Breast epithelium (tissue), 4 donors: ENCODE measurements at regions not wholly inside any gene's neighbourhood (a gene's known extent, or its start where the extent isn't known, plus 50 kb on each side); places are given as distances from the start of the nearest gene placed in this dataset.

ENCODE experiments used
- DNase-seq, 2 donors: peaks; one replicate each; pipeline ENCODE4 v3.0.0-alpha.2; 2019; ENCODE audit warnings: low spot score in 2 of 2
- H3K27ac ChIP-seq, 2 donors: fragments of 200-600 bp; sonication (generic) in 1 of 2; one replicate each; pipeline ENCODE4 v1.5.1; 2016 to 2019; ENCODE audit warnings: mild to moderate bottlenecking in 1 of 2
- H3K27me3 ChIP-seq, 2 donors: fragments of 200-600 bp; sonication (generic) in 1 of 2; one replicate each; pipeline versions ENCODE4 v1.5.1 to v1.6.0; 2017 to 2019; ENCODE audit warnings: control low read depth in 1 of 2, mild to moderate bottlenecking in 1 of 2
- H3K36me3 ChIP-seq: fragments of 200-600 bp; one replicate; pipeline ENCODE4 v1.5.1; 2019
- H3K4me1 ChIP-seq, 2 donors: fragments of 200-600 bp; sonication (generic); one replicate each; pipeline ENCODE4 v1.5.1; 2016 to 2019; ENCODE audit warnings: control low read depth in 1 of 2
- H3K4me3 ChIP-seq, 3 donors: fragments of 200-600 bp; sonication (generic); 1 replicate in 2 of 3; 2 replicates in 1 of 3; pipeline ENCODE4 v1.5.1; 2016 to 2019; ENCODE audit warnings: mild to moderate bottlenecking in 3 of 3, moderate library complexity in 2 of 3
- H3K9me3 ChIP-seq, 2 donors: fragments of 200-600 bp; sonication (generic) in 1 of 2; one replicate each; pipeline ENCODE4 v1.5.1; 2016 to 2019; ENCODE audit warnings: control low read depth in 1 of 2
- POLR2A ChIP-seq: fragments of 450-650 bp; IDR thresholded peaks from one replicate; pipeline ENCODE4 v1.6.1; 2016; ENCODE audit warnings: antibody characterized with exemption, mild to moderate bottlenecking, moderate library complexity
- POLR2AphosphoS5 ChIP-seq, 3 donors: sonication (generic); formaldehyde crosslinking; IDR thresholded peaks; one replicate each; pipeline ENCODE4 v1.6.1; 2017; ENCODE audit warnings: antibody characterized with exemption in 3 of 3
- intact Hi-C: fragments of 100-400 bp; cut with DNase I; formaldehyde crosslinking; loops from one replicate; pipeline ENCODE4 v1.15.1; 2023; ENCODE audit warnings: low total_unique reads
- TF ChIP-seq, protein P1 (sequence below), 3 donors: fragments of 450-650 bp; IDR thresholded peaks; one replicate each; pipeline ENCODE4 v1.5.1; 2016 to 2017; ENCODE audit warnings: antibody characterized with exemption in 3 of 3, mild to moderate bottlenecking in 3 of 3, moderate library complexity in 3 of 3

DNA sequence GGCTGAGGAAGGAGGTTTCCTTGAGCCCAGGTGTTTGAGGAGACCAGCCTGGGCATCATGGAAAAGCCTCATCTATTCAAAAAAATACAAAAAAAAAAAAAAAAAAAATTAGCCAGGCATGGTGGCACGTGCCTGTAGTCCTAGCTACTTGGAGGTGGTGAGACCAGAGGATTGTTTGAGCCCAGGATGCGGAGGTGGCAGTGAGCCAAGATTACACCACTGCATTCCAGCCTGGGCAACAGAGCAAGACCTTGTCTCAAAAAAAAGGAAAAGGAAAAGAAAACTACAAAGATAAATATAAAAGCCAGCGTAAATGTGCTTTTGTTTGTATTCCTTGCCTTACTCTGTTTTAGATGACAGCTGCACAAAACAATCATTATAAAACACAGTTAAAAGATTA is 2249.2 kb upstream of the C9orf72 start:
- H3K27ac ChIP-seq = no peak overlapping the region
- no peak for DNase-seq
- H3K4me3 ChIP-seq = no peak overlapping the region
- H3K4me1 ChIP-seq = no peaks in the 10 kb centered on the region
- TF ChIP-seq POLR2AphosphoS5 (IDR thresholded peaks at IDR 0.05) = no peak
- no peak for TF ChIP-seq POLR2A
- TF ChIP-seq, protein P1, sequence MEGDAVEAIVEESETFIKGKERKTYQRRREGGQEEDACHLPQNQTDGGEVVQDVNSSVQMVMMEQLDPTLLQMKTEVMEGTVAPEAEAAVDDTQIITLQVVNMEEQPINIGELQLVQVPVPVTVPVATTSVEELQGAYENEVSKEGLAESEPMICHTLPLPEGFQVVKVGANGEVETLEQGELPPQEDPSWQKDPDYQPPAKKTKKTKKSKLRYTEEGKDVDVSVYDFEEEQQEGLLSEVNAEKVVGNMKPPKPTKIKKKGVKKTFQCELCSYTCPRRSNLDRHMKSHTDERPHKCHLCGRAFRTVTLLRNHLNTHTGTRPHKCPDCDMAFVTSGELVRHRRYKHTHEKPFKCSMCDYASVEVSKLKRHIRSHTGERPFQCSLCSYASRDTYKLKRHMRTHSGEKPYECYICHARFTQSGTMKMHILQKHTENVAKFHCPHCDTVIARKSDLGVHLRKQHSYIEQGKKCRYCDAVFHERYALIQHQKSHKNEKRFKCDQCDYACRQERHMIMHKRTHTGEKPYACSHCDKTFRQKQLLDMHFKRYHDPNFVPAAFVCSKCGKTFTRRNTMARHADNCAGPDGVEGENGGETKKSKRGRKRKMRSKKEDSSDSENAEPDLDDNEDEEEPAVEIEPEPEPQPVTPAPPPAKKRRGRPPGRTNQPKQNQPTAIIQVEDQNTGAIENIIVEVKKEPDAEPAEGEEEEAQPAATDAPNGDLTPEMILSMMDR (IDR thresholded peaks at IDR 0.05) = no peak
- intact Hi-C loops = no loop called here
- no peaks in the 10 kb centered on the region for H3K36me3 ChIP-seq
- no peaks in the 10 kb centered on the region for H3K27me3 ChIP-seq
- H3K9me3 ChIP-seq = peaks cover 3 to 23% of the 10 kb centered on the region in 2 donors

DNA sequence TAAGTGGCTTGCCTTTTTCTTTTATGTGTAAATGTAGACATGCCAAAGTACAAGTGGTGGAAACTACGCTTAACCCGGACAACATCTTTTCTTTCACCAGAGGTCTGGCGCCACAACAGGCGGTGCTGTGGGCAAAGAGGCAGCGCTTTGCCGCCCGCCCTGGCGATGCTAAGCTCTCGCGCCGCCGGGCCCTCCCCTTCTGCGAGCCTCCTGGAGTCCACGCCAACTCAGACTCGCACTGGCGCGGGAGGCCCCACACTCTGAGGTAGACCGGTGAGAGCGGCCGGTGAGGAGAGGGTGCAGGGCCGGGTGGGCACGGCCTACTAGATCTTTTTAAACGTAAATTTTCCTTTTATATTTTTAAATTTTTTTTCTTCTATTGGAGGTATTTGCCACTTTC is 2253.1 kb upstream of the C9orf72 start:
- TF ChIP-seq POLR2A (no peak), POLR2AphosphoS5 (IDR thresholded peaks at IDR 0.05) (no peak)
- TF ChIP-seq, protein P1 (IDR thresholded peaks at IDR 0.05) = no peak
- intact Hi-C loops = no loop called here
- Histone ChIP-seq H3K36me3 (no peaks in the 10 kb centered on the region), H3K9me3 (peaks cover 2 to 8% of the 10 kb centered on the region in 2 donors), H3K27ac (no peak overlapping the region), H3K27me3 (no peaks in the 10 kb centered on the region), H3K4me3 (no peak overlapping the region), H3K4me1 (no peaks in the 10 kb centered on the region)
- no peak for DNase-seq

DNA sequence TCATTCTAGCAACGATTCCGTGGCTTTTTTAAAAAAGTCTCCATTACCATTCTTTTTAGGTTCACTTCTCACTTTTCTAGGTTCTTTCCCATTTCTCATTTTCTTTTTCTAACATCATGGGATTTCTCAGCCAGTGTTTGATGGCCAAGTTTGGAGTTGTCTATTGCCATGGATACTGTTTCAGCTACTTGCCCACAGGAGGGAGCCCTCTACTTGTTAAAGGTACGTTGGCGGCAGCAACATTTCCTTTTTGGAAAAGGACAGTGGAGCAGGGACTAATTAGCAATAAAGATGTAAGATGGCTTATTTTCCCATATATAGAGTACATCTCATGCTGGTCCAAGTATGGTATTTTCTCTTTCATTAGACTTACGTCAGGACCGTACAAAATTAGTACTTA is 2257.5 kb upstream of the C9orf72 start:
- no peak for TF ChIP-seq POLR2A
- TF ChIP-seq, protein P1 (IDR thresholded peaks at IDR 0.05) = no peak
- no peak for TF ChIP-seq POLR2AphosphoS5 (IDR thresholded peaks at IDR 0.05)
- DNase-seq = no peak
- Histone ChIP-seq H3K36me3 (no peaks in the 10 kb centered on the region), H3K27ac (no peak overlapping the region), H3K4me3 (no peak overlapping the region), H3K27me3 (no peaks in the 10 kb centered on the region), H3K4me1 (no peaks in the 10 kb centered on the region), H3K9me3 (peaks cover 0 to 8% of the 10 kb centered on the region in 2 donors)
- intact Hi-C loops = no loop called here

DNA sequence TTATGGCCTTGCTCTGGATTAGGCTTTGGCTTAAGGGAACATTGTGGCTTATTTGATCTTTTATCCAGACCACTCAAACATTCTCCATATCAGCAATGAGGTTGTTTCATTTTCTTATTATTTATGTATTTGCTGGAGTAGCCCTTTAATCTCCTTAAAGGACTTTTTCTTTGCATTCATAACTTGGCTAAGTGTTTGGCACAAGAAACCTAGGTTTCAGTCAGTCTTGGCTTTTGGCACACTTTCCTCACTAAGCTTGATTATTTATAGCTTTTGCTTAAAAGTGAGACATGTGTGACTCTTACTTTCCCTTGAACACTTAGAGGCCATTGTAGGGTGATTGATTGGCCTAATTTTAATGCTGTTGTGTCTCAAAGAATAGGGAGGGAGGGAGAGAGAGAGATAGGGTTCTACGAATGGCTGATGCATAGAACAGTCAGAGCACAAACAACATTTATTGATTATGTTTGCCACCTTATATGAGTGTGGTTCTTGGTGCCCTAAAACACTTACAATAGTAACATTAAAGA is 2265.3 kb upstream of the C9orf72 start:
- Histone ChIP-seq H3K27me3 (no peaks in the 10 kb centered on the region), H3K4me1 (no peaks in the 10 kb centered on the region), H3K9me3 (no peaks in the 10 kb centered on the region), H3K27ac (no peak overlapping the region), H3K36me3 (no peaks in the 10 kb centered on the region), H3K4me3 (no peak overlapping the region)
- intact Hi-C loops = no loop called here
- no peak for DNase-seq
- TF ChIP-seq POLR2A = no peak
- no peak for TF ChIP-seq POLR2AphosphoS5 (IDR thresholded peaks at IDR 0.05)
- TF ChIP-seq, protein P1 (IDR thresholded peaks at IDR 0.05) = no peak

DNA sequence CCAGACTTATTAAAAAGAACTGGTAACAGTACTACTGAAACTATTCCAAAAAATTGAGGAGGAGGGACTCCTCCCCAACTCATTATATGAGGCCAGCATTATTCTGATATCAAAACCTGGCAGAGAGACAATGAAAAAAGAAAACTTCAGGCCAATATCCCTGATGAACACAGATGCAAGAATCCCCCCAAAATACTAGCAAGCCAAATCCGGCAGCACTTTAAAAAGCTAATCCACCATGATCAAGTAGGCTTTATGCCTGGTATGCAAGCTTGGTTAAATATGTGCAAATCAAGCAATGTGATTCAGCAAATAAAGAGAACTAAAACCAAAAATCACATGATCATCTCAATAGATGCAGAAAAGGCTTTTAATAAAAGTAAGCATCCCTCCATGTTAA is 2271.0 kb upstream of the C9orf72 start:
- Histone ChIP-seq H3K4me1 (no peaks in the 10 kb centered on the region), H3K27ac (no peak overlapping the region), H3K36me3 (no peaks in the 10 kb centered on the region), H3K27me3 (no peaks in the 10 kb centered on the region), H3K4me3 (no peak overlapping the region), H3K9me3 (no peaks in the 10 kb centered on the region)
- intact Hi-C loops = no loop called here
- no peak for DNase-seq
- TF ChIP-seq POLR2A (no peak), POLR2AphosphoS5 (IDR thresholded peaks at IDR 0.05) (no peak)
- TF ChIP-seq, protein P1 (IDR thresholded peaks at IDR 0.05) = no peak
